Stimulated activated CD8-positive, alpha-beta memory T cell treated with anti-CD3 and anti-CD28 coated beads, Interleukin-12 subunit alpha, Interleukin-12 subunit beta, amount 100 ng/mL, for 4 hours (primary cell): ENCODE measurements at regions not wholly inside any gene's neighbourhood (a gene's known extent, or its start where the extent isn't known, plus 50 kb on each side); places are given as distances from the start of the nearest gene placed in this dataset.
A peak's percentile ranks its signal among the peaks of the same experiment; 100 is the strongest.

ENCODE experiments used
- DNase-seq: peaks from one replicate; pipeline ENCODE4 v3.0.0-alpha.2; 2020; ENCODE audit warnings: low read depth

DNA sequence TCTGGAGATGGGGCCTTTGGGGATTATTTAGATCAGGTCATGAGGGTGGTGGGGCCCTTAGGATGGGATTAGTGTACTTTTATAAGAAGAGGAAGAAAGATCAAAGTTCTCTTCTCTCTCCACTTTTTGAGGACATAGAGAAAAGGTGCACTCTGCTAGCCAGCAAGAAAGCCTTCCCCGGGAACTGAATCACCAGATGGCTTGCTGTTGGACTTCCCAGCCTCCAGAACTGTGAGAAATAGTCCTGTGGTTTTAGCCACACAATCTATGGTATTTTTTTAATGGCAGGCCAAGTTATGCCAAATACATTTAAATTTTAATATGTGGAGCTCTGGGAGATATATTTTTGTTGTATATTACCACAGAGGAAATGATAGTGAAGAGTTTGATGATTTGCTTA, 385.8 kb downstream of the KLF12 start:
- no peak for DNase-seq

DNA sequence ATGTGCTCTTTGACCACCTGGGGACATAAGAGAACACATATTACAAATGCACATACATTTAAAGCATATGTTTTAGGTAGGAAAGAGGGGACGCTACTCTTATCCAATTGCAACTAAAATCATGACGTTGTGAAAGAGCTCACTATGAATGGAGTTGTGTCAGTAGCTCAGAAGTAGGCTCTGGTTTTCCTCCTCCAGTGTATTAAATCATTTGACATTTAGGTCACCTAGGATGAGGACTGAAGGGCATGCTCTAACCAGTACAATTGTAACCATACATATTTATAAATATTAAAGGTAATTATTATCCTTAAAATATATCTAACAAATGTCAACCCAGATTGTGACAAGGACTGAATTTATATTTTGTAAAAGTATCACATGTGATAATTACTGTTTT, 389.0 kb downstream of the KLF12 start:
- DNase-seq: no peak

DNA sequence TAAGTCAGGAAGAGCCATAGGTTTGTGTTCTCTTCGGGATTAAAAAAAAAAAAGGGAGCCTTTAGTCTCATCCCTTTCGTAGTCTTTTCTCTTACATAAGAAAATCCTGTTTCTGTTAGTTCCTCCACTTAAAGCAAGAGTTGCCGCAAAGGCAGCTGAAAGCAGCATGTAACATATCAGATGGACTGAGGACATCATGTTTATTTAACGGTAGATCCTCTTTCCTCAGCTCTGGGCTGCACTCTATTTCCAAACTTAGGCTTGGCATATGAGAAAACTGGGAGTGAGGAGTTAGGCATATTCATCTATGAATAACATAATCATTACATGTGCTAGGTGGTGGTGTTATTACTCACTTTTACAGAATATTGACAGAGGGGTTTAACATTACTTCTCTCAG, 391.2 kb downstream of the KLF12 start:
- no peak for DNase-seq

DNA sequence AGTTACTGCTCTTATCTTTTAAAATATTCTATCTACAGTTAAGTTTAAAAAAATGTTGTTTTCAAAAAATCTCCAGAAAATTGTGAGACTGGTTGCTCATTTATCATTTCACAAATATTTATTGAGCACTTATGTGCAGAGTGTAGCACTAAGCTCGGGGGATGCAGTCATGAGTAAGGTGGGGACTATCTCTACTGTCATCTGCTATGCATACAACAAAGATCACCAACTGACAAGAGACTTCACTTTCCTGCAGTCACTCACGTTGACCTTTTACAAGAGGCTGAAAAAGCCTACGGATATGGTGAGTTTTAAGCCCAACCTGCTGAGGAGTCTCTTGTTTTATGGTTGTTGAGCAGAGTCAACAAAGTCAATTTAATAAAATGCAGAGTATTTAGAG, 392.5 kb downstream of the KLF12 start:
- DNase-seq: no peak

DNA sequence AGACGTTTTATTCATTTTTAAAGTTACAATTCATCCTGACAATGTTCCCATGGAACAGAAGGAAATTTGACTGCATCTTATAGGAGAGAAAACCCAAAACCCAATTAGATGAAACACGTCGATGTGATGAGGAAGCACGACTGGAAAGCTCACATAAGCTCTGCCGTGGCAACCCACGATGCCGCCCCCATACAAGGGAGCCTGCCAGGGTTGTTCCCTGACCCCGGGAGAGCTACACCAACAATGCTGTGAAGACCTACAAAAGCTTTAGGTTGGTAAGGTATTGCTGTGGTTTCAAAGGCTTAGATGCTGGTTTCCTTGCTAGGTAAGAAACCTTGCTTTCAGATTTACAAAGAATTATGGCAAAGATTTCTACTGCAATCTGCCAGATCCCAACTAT, 393.1 kb downstream of the KLF12 start:
- no peak for DNase-seq

DNA sequence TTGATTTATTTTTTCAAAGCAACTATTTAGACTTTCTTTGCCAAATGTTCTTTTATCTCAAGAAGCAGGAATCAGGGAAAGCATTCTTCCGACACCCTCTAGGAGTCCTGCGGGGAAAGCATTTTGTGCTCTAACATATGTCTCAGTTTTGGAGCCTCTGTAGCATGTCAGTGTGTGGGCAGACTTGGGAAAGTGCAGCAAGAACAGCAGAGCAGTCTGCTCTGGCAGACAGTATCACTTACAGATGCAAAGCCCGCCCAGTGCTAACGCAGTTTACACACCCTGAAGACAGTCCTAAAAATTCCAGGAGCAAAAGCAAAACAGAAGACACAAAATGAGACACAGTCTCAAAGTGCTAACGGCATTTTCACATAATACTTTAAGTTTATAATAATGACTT, 393.5 kb downstream of the KLF12 start:
- DNase-seq: no peak

DNA sequence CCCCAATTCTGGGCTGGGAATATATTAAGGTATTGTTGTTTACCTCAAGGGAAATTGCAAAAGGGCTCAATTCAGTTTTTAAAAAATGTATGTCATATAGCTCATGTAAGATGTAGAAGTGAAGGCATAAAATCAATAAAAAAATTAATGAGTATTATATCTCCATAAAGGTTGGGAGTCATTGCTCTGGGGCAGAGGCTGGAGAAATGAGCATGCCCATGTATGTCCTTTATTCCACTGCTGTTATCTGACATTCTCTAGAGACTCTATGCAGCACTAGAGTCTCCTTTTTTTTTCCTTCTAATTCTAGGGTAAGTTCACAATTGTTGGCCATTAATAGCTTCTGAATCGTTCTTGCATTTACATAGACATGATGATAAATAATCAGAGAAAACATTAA, 394.8 kb downstream of the KLF12 start:
- no peak for DNase-seq

DNA sequence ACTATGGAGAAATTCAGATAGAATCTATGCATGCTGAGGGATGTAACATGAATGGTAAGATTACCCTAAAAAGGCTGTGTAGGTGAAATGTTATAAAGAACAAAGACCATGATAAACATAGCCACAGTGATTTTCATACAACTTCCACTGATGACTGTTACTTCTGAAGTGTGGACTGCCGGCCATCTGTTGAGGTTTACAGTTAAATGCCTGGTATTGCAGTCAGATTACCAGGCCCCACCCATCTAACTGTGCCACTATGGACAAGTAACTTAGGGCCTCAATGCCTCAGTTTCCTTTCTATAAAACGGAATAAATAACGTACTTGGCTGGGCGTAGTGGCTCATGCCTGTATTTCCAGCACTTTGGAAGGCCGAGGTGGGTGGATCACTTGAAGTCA, 395.6 kb downstream of the KLF12 start:
- no peak for DNase-seq

DNA sequence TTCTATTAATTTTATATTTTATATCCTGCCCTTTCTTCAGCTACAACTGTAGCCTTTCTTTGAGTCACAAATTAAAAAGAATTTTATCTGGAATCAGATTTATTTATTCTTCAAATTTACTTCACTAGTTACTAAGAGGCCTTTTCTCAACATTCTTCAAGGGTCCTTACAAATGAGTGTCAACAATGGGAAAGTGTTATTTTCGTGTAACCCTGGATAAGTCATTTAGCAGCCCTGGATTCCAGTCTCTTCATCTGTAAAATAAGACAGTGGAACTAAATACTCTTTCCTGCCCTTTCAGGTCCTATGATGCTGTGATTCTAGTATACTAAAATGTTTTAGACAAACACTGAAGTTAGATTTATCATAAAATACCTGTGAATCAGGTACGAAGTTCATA, 397.0 kb downstream of the KLF12 start:
- DNase-seq: no peak

DNA sequence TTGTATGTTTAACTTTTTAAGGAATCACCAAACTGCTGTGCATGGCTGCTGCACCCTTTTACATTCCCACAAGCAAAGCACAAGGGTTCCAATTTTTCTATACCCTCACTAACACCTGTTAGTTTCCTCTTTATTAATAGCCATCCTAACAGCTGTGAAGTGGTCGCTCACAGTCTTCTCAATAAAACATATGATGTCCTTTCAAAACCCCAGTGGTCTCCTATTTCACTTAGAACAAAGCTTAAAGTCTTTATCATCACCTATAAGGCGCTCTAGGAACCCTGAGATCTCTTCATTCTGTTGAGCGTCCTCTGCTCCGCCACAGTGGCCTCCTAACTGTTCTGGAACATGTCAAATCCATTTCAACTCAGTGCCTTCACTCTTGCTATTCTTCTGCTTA, 400.5 kb downstream of the KLF12 start:
- no peak for DNase-seq

DNA sequence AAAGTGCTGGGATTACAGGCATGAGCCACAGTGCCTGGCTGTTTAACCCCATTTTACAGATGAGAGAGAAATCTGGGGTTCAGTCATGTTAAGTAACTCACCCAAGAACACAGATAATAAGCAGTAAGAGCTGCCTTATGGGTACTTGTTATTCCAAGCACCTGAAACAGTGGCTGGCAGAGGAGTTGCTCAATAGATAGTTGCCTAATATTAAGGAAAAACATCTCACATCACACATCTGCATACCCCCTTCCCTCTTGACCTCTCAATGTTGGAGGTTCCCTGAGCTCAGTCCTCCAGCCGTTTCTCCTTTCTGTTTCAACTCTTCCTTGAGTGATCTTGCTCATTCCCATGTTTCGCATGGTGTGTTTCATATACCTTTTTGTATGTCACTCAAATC, 401.9 kb downstream of the KLF12 start:
- no peak for DNase-seq

DNA sequence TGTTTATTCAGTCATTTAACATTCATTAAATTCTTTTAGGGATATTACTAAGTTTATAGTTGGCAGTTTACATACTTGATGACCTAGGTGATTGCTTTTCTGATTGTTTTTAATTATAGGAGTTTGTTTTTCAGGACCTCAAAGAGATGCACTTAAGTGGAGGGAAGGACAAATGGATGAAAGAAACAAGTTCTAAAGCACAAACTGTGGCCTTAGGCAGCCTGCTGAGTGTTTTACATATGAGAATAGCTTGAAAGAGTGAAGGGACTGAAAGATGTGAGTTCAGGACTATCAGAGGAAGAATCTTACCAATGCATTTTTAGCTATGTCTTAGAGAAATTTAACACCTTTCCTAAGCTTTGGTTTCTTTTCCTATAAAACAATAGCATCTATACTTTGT, 402.6 kb downstream of the KLF12 start:
- no peak for DNase-seq

DNA sequence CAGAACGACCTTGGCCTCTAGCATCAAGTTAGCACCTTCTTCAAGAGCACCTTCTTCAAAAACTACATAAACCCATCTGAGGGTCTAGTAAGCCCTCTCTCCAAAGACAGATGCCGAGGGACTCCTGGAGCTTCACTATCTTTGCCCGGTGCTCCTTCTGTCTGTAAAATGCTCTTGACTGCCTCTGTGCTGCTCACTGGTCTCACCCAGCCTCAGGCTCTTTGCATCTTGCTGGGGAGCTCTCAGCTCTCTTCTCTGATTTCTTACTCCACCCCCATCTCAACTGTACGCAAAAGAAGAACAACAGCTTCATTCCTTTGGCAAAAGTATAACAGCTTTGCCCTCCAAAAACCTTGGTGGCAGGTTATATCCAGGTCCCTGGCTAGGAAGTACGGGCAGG, 404.2 kb downstream of the KLF12 start:
- DNase-seq: no peak

DNA sequence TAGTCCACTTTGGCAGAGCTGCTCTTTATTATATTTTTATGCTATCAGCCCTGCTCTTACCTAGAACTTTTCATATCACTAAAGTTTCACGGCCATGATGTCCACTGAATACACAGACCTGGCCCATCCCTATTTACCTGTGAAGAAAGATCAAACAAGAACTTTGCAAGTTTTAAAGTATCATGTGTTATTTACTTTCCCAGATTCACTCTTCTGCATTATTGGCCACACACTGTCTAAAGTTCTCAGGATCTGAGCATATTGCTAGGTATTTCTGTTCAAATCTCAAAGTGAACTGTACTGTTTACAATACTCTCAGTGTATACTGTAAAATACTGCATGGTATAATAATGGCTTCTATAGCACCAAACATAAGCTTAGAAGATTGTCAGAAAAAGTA, 405.2 kb downstream of the KLF12 start:
- no peak for DNase-seq

DNA sequence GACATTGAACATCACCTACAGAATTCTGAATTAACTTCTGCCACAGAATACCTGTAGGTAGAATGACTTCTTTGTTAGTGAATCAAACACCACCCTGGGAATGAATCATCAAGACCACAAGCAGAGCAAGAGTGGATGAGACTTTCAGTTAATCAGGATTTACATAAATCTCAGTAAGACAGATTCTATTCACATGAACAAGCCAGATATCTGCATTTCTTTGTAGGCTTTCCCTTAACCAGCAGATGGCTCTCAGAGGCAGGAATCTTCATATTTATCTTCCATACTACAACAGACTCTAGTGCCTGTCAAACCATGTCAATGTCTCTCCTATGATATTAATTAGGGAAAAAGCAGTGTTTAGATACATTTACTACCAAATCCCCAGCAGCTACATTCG, 412.1 kb downstream of the KLF12 start:
- no peak for DNase-seq

DNA sequence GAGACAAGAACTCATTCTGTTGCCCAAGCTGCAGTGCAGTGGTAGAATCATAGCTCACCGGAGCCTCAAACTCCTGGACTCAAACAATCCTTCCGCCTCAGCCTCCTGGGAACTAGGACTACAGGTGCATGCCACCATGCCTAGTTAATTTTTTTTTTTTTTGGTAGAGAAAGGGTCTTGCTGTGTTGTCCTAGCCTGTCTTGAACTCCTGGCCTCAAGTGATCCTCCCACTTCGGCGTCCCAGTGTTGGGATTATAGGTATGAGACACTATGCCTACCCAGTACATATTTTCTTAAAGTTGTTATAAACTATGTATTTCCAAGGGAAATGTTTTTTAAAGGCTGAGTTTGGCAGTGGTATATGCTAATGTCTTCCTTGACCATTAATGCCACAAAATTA, 412.6 kb downstream of the KLF12 start:
- DNase-seq: no peak

DNA sequence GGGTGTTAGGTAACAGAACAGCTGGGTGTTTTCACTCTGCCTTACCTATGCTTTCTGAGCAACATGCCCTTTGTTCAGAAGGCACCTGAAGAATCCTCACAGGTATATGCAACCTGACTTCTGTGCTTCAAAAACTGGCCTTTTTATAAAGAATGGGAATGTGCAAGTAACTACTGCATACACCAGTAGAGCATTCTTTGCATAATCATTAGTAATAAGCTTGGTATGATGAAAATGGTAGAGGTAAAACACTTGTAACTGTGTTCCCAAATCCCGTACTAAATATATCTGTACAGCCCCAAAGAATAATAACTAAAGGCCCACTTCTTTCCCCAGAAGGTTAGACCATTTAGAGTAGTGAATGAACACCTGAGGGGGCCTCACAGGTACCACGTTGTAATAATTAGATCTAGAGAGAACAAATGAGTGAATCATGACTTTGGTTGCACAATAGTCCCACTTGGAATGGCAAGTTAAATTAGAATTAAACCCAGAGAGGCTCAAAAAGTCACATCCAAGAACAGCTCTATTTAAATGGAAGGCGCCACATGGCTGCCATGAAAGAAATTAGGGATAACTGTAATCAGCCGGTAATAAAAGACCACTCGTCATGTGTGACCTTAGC, 413.9 kb downstream of the KLF12 start:
- DNase-seq: no peak

DNA sequence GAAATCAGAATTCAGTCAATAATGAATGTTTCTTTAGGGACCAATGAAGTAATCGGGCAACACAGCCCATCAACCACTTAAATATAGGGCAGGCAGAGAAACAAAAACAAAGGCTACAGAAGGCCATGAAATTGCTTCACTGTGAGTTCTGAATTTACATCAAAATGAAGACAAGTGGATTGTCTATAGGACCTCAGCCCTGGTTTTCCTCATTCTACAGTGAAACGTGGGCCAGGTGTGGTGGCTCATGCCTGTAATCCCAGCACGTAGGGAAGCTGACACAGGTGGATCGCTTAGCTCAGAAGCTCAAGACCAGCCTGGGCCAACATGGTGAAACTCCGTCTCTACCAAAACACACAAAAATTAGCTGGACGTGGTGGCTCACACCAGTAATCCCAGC, 416.0 kb downstream of the KLF12 start:
- no peak for DNase-seq

DNA sequence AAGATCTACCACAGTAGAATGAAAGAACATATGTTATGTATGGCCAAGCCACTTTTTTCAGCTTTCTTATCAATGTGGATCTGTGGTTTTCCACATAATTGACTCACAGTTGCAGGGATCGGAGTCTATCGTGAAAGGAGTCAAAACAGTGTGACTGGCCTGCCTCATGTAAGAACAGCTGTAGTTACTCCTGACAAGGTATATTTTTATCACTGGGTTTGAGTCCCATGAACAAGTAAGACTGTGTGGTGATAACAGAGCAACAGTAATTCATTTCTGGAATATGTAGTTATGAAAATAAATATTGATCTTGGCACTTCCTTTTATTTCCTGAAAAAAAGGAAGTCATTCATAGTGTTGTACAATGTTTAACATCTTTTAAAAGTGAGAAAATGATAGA, 416.6 kb downstream of the KLF12 start:
- no peak for DNase-seq

DNA sequence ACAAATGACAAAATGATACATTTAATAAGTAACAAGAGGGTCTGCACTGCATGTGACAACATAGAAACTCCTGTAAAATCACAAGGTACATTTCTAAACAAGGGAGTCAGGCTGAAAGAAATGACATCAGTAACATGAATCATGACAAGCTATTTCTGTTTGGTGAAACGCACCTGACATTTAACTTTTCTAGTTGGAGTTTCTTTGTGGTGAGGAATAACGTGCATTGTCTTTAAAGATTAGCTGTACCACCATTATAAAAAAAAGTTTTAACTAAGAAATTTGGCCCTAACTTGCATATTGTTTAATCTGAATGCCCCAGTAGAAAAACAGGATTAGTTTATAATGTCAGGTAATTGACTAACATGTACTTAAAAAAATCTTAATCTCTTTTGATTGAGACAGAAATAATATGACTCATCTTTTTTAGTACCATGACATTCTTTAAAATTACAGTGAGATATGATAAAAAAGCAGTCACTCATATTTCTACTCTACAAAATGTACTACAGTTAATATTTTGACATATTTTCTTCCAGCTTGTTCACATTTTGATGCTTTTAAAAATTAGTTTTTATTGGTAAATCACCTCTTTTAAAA, 418.2 kb downstream of the KLF12 start:
- DNase-seq: no peak

DNA sequence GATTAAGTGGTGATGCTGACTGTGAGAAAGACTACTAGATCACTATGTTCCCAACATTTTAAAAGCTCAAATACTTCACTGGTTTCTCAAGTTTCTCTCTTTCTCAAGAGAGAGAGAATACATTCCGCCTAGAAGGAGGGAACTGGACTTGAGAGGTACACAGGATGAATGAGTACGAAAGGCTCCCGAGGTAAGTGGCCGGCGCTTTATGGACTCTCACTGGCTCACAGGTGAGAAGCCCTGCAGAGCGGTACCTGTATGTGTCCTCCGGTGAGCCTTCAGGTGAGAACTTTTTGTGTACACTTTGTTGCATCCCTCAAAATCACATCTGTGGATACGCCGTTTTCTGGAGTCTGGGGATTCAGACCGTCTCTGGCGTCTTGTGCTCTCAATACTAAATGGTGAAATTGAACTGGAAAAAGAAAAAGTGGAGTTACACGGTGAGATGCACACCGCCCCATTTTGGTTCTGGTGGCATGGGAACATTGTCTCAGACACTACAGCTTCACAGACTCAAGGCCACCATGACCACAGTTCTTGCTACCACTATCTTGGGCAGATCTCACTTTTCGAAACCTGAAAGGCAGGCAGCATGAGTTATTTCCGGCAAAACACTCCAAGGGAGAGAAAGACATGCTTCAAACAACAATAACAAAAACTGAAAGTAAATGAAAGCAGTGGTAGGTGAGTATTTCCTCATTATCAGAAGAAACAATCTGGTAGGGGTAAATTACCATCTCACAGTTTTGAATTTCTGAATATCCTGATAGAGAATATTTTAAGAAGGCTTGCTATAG, 418.9 kb downstream of the KLF12 start:
- peak; percentile 4 for DNase-seq

DNA sequence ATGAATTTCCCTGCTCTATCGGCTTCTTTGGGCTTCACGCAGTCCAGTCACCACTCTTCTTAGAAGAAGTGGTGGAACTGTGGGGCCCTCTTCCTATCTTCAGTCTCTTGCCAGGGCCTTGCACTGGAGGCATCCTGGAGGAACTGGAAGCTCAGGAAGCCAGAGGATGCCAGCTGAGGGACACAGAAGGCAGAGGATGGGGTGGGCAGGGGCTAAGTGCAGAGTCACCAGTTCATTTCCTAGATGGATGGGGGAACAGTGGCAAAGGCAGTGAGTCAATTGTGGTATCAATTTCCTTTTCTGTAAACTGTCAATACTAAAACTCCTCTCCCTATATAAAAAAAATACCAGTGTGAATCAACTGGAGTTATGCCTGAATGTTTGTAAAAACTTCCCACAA, 419.7 kb downstream of the KLF12 start:
- no peak for DNase-seq

DNA sequence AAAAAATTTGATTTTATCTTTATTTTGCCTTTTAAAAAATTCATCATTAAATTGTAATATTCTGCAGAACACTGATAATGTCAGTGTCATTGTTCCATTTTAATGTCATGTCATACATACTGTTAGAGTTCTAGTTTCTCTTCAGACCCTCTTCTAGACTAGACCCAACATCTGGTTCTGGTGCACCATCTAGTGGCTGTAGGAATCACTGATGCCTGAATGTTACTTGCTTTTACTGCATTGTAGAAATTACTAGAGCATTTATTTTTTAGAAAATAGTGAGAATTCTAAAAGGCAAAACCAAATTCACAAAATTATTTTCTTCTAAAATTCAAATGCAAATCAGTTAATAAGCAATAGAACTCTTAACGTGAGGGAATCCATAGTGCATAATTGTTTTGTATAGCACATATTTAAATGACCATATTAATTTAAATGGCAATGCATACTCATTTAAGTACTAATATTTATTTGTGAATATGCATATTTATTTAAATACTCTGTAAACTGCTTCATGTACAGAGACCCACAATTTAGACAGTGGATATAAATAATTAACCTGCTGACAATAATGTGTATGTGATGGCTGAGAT, 425.7 kb downstream of the KLF12 start:
- DNase-seq: no peak
